Mammary epithelial cell (primary cell): ENCODE measurements at regions not wholly inside any gene's neighbourhood (a gene's known extent, or its start where the extent isn't known, plus 50 kb on each side); places are given as distances from the start of the nearest gene placed in this dataset.

Source experiments
- CTCF ChIP-seq, 2 donors: IDR thresholded peaks in 1 of 2; conservative IDR thresholded peaks in 1 of 2; 2 replicates each; pipeline ENCODE4 v1.5.1; 2011 to 2012; ENCODE audit warnings: inconsistent platforms in 2 of 2, low read length in 2 of 2, mild to moderate bottlenecking in 2 of 2, control low read depth in 1 of 2, low read depth in 1 of 2; ENCODE audit not compliant: insufficient read depth in 1 of 2; ENCODE audit errors: extremely low read depth in 1 of 2
- EZH2 ChIP-seq: IDR thresholded peaks from 2 replicates; pipeline ENCODE4 v1.6.1; 2012; ENCODE audit warnings: low read length, inconsistent platforms, borderline replicate concordance

- TF ChIP-seq EZH2 (no peak), CTCF (conservative IDR thresholded peaks at IDR 0.05 in 1 of 2, IDR thresholded peaks at IDR 0.05 in 1 of 2; ENCODE audit: extremely low read depth in 1 of 2, insufficient read depth in 1 of 2, low read depth in 1 of 2, low read length in 2 of 2) (no peak)
Observed at GRCh38 chr7:21135437-21135836, 292.4 kb upstream of the SP4 start.
